ENCODE measurements at regions not wholly inside any gene's neighbourhood (a gene's known extent, or its start where the extent isn't known, plus 50 kb on each side); places are given as distances from the start of the nearest gene placed in this dataset.

- TF ChIP-seq, protein P1, sequence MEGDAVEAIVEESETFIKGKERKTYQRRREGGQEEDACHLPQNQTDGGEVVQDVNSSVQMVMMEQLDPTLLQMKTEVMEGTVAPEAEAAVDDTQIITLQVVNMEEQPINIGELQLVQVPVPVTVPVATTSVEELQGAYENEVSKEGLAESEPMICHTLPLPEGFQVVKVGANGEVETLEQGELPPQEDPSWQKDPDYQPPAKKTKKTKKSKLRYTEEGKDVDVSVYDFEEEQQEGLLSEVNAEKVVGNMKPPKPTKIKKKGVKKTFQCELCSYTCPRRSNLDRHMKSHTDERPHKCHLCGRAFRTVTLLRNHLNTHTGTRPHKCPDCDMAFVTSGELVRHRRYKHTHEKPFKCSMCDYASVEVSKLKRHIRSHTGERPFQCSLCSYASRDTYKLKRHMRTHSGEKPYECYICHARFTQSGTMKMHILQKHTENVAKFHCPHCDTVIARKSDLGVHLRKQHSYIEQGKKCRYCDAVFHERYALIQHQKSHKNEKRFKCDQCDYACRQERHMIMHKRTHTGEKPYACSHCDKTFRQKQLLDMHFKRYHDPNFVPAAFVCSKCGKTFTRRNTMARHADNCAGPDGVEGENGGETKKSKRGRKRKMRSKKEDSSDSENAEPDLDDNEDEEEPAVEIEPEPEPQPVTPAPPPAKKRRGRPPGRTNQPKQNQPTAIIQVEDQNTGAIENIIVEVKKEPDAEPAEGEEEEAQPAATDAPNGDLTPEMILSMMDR (IDR thresholded peaks at IDR 0.05): no peak
Measured at GRCh38 chr4:126004941-126005340, 690.2 kb downstream of the FAT4 start.

GRCh38 chr4:126007142-126007541, 692.4 kb downstream of the FAT4 start:
- TF ChIP-seq, protein P1 (IDR thresholded peaks at IDR 0.05): no peak

GRCh38 chr4:126012691-126013290, 698.0 kb downstream of the FAT4 start:
- TF ChIP-seq, protein P1 (IDR thresholded peaks at IDR 0.05): no peak

GRCh38 chr4:126018274-126018673, 703.5 kb downstream of the FAT4 start:
- TF ChIP-seq, protein P1 (IDR thresholded peaks at IDR 0.05): no peak

GRCh38 chr4:126023896-126024295, 709.1 kb downstream of the FAT4 start:
- TF ChIP-seq, protein P1 (IDR thresholded peaks at IDR 0.05): no peak

DNA sequence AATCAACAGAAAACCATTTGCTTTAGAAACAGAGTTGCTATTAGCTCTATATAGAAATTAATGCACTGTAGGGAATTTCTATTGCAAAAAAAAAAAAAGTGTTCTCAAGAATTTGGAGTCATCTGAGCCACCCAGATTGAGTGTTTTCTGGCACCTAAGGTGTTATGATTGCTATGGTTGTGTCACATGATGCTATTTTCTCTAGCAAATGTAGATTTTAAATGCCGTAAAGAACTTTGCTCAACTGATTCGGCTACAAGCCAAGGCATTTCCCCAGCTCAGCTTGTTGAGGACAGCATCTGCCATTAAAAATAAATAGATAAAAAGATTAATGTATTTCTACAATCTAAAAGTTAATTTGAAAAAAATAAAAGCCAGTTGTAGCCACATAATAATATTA, 712.8 kb downstream of the FAT4 start:
- TF ChIP-seq, protein P1 (IDR thresholded peaks at IDR 0.05): no peak

DNA sequence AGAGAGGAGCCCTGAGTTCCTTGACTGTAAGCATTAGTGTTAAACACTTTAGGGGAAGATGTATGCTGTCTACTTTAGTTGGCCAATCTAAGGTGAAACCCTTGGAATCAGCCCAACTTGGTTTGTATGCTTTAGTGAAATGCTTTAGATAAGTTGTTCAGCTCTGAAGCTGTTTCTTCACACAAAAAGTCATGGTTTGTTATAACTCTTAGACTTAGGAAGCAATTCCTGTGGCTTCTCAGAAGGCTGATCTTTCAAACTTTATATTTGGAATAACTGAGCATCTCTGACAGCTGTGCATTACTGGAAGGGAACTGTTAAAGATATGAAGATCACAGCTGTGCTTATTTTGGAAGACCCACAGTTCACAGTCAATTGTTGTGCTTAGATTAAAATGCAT, 714.1 kb downstream of the FAT4 start:
- TF ChIP-seq, protein P1 (IDR thresholded peaks at IDR 0.05): no peak

DNA sequence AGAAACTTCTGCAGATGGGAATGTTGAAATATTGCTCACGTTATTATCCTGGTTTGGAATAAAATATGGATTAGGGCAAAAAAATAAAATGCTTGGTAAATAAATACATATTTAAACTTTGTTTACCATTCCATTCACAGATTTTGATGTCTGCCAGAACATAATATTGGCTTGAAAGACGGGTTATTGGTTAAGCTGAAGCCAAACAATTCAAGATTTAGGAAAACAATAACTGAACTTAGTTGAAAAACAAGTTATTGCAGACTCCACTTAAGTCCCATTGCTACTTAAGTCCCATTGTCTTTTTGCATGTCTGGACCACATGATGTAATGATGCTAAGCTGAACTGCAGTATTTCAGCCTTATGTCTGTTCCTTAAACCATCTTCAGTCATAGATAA, 722.5 kb downstream of the FAT4 start:
- TF ChIP-seq, protein P1 (IDR thresholded peaks at IDR 0.05): no peak
